ENCODE measurements at regions not wholly inside any gene's neighbourhood (a gene's known extent, or its start where the extent isn't known, plus 50 kb on each side); places are given as distances from the start of the nearest gene placed in this dataset.

DNA sequence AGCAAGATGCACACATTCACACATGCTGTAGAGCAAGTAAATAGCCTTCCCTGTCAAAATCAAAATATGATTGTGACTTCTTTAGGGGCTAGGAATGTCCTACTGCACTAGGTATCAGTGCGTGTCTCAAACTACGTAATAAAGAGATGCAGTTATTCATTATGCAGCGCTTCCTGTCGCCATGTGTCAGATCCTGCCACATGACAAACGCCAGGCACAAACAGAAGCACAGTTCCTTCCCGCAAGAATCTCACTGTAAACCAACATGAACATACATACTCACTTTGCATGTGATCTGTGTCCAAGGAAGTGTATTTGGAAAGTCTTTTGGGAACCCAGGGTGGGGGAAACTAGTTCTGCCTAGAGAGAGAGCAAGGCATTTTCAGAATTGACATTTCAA lies 599.9 kb downstream of the RNF144A start:
- Mint-ChIP-seq H3K36me3 (no peaks in the 10 kb centered on the region), H3K4me1 (peaks cover 0 to 3% (median 0%) of the 10 kb centered on the region in 4 donors), H3K27me3 (peaks cover 6% of the 10 kb centered on the region), H3K4me3 (no peak overlapping the region), H3K9me3 (peaks cover 0 to 2% (median 0%) of the 10 kb centered on the region in 7 donors), H3K27ac (no peak overlapping the region)
- Histone ChIP-seq H3K4me1 (ENCODE audit: control insufficient read depth, insufficient read depth, low read length, poor library complexity, severe bottlenecking) (no peaks in the 10 kb centered on the region), H3K27me3 (ENCODE audit: control insufficient read depth, insufficient read depth, low read length) (no peaks in the 10 kb centered on the region), H3K9me3 (ENCODE audit: control insufficient read depth in 2 of 2, low read length in 2 of 2) (no peaks in the 10 kb centered on the region), H3K36me3 (ENCODE audit: control insufficient read depth, insufficient read depth, low read length) (no peaks in the 10 kb centered on the region), H3K27ac (ENCODE audit: insufficient read depth, low read length, poor library complexity, severe bottlenecking) (no peak overlapping the region), H3K4me3 (ENCODE audit: low read depth, low read length) (no peak overlapping the region)
- ATAC-seq (ENCODE audit: low read depth in 2 of 2) (no peak), DNase-seq (no peak)

- peaks cover 6% of the 10 kb centered on the region for H3K27me3 Mint-ChIP-seq
- H3K36me3 ChIP-seq (ENCODE audit: control insufficient read depth, insufficient read depth, low read length) = no peaks in the 10 kb centered on the region
- H3K27ac ChIP-seq (ENCODE audit: insufficient read depth, low read length, poor library complexity, severe bottlenecking) = no peak overlapping the region
- DNase-seq = no peak
- H3K27ac Mint-ChIP-seq = no peak overlapping the region
- H3K9me3 Mint-ChIP-seq = no peaks in the 10 kb centered on the region
- H3K9me3 ChIP-seq (ENCODE audit: control insufficient read depth in 2 of 2, low read length in 2 of 2) = no peaks in the 10 kb centered on the region
- H3K4me1 ChIP-seq (ENCODE audit: control insufficient read depth, insufficient read depth, low read length, poor library complexity, severe bottlenecking) = no peaks in the 10 kb centered on the region
- H3K36me3 Mint-ChIP-seq = no peaks in the 10 kb centered on the region
- no peak overlapping the region for H3K4me3 ChIP-seq (ENCODE audit: low read depth, low read length)
- no peak for ATAC-seq (ENCODE audit: low read depth in 2 of 2)
- no peaks in the 10 kb centered on the region for H3K27me3 ChIP-seq (ENCODE audit: control insufficient read depth, insufficient read depth, low read length)
- peaks cover 0 to 3% (median 0%) of the 10 kb centered on the region in 4 donors for H3K4me1 Mint-ChIP-seq
- H3K4me3 Mint-ChIP-seq = no peak overlapping the region
Observed at GRCh38 chr2:7517851-7518250, 600.6 kb downstream of the RNF144A start.

- ATAC-seq (ENCODE audit: low read depth in 2 of 2) = no peak
- Mint-ChIP-seq H3K9me3 (peaks cover 0 to 3% (median 0%) of the 10 kb centered on the region in 7 donors), H3K4me1 (peaks cover 0 to 3% (median 0%) of the 10 kb centered on the region in 4 donors), H3K27me3 (no peaks in the 10 kb centered on the region), H3K4me3 (no peak overlapping the region), H3K36me3 (no peaks in the 10 kb centered on the region), H3K27ac (no peak overlapping the region)
- Histone ChIP-seq H3K9me3 (ENCODE audit: control insufficient read depth in 2 of 2, low read length in 2 of 2) (no peaks in the 10 kb centered on the region), H3K27ac (ENCODE audit: insufficient read depth, low read length, poor library complexity, severe bottlenecking) (no peak overlapping the region), H3K4me3 (ENCODE audit: low read depth, low read length) (no peak overlapping the region), H3K4me1 (ENCODE audit: control insufficient read depth, insufficient read depth, low read length, poor library complexity, severe bottlenecking) (no peaks in the 10 kb centered on the region), H3K36me3 (ENCODE audit: control insufficient read depth, insufficient read depth, low read length) (no peaks in the 10 kb centered on the region), H3K27me3 (ENCODE audit: control insufficient read depth, insufficient read depth, low read length) (no peaks in the 10 kb centered on the region)
- no peak for DNase-seq
Observed at GRCh38 chr2:7523481-7524120, 606.4 kb downstream of the RNF144A start.

DNA sequence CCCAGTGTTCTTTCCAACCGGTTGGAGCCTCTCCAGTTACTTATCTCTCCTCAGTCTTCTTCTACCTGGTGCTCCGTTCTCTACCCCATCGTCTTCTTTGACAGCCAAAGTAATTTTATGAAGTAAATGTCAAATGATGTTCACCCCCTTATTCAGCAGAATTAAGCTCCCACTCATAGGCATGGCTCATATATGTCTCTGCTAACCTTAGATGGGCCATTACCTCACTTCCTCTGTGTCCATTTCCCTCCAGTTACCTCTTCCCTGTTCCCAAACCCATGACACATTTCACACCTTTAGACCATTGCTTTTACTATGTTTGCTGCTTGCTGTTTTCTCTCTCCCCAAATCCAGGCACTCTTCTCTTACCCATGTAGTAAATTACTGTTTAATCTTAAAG lies 607.0 kb downstream of the RNF144A start:
- no peak overlapping the region for H3K27ac ChIP-seq (ENCODE audit: insufficient read depth, low read length, poor library complexity, severe bottlenecking)
- Mint-ChIP-seq H3K4me3 (no peak overlapping the region), H3K27me3 (no peaks in the 10 kb centered on the region), H3K27ac (no peak overlapping the region), H3K4me1 (peaks cover 0 to 3% (median 0%) of the 10 kb centered on the region in 4 donors), H3K36me3 (no peaks in the 10 kb centered on the region), H3K9me3 (peaks cover 0 to 9% (median 0%) of the 10 kb centered on the region in 7 donors)
- no peaks in the 10 kb centered on the region for H3K36me3 ChIP-seq (ENCODE audit: control insufficient read depth, insufficient read depth, low read length)
- H3K4me1 ChIP-seq (ENCODE audit: control insufficient read depth, insufficient read depth, low read length, poor library complexity, severe bottlenecking) = no peaks in the 10 kb centered on the region
- H3K27me3 ChIP-seq (ENCODE audit: control insufficient read depth, insufficient read depth, low read length) = no peaks in the 10 kb centered on the region
- no peak for ATAC-seq (ENCODE audit: low read depth in 2 of 2)
- no peak for DNase-seq
- no peaks in the 10 kb centered on the region for H3K9me3 ChIP-seq (ENCODE audit: control insufficient read depth in 2 of 2, low read length in 2 of 2)
- H3K4me3 ChIP-seq (ENCODE audit: low read depth, low read length) = no peak overlapping the region

DNA sequence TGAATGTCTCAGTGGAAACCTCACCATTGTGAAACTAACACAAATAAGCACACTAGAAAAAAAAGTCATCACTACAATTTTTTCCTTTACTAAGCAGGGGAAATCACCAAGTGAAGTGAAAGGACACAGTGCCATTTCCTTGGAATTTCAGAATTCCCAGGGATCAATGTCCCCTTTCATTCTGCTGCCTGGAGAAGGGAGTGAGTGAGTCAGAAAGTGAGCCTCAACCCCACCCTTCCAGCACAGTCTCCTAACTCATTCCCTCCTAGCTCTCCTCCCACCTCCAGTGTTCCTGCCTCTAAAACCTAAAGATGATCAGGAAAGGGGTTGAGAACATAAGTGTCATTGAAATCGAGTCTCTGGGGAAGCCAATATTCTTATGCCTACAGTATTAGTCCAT lies 608.5 kb downstream of the RNF144A start:
- peaks cover 0 to 17% (median 2%) of the 10 kb centered on the region in 7 donors for H3K9me3 Mint-ChIP-seq
- no peaks in the 10 kb centered on the region for H3K36me3 Mint-ChIP-seq
- H3K27ac Mint-ChIP-seq = no peak overlapping the region

DNA sequence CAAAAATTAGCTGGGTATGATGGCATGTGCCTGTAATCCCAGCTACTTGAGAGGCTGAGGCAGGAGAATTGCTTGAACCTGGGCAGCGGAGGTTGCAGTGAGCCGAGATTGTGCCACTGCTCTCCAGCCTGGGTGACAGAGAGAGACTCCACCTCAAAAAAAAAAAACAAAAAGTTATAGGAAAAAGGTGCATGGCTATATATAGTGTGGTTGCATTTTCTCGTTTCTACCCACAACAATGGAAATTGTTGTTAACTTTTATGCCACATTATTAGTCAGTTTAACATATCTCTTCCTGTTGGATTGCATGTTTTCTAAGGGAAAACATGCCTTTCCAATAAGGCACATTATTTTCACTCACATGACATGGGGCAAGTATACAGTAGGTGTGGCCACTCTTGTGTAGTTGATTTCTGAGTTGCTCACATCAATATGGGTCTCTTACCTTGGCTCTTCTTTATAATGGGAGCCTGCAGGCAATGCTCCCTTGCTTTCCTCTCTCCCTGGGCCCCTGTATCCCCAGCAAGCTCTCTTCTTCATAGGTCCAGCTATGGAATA lies 610.0 kb downstream of the RNF144A start:
- Mint-ChIP-seq H3K4me3 (no peak overlapping the region), H3K27me3 (no peaks in the 10 kb centered on the region), H3K4me1 (peaks cover 0 to 3% (median 0%) of the 10 kb centered on the region in 4 donors), H3K36me3 (no peaks in the 10 kb centered on the region), H3K9me3 (peaks cover 0 to 21% (median 7%) of the 10 kb centered on the region in 7 donors), H3K27ac (no peak overlapping the region)
- H3K27me3 ChIP-seq (ENCODE audit: control insufficient read depth, insufficient read depth, low read length) = no peaks in the 10 kb centered on the region
- ATAC-seq (ENCODE audit: low read depth in 2 of 2) (no peak), DNase-seq (no peak)
- H3K4me1 ChIP-seq (ENCODE audit: control insufficient read depth, insufficient read depth, low read length, poor library complexity, severe bottlenecking) = no peaks in the 10 kb centered on the region
- no peak overlapping the region for H3K4me3 ChIP-seq (ENCODE audit: low read depth, low read length)
- peaks cover 4 to 10% of the 10 kb centered on the region in 2 experiments for H3K9me3 ChIP-seq (ENCODE audit: control insufficient read depth in 2 of 2, low read length in 2 of 2)
- H3K36me3 ChIP-seq (ENCODE audit: control insufficient read depth, insufficient read depth, low read length) = no peaks in the 10 kb centered on the region
- H3K27ac ChIP-seq (ENCODE audit: insufficient read depth, low read length, poor library complexity, severe bottlenecking) = no peak overlapping the region

More for the DNA sequence above, 608.5 kb downstream of the RNF144A start:
- DNase-seq (no peak), ATAC-seq (ENCODE audit: low read depth in 2 of 2) (no peak)
- Mint-ChIP-seq H3K4me3 (no peak overlapping the region), H3K4me1 (peaks cover 0 to 3% (median 0%) of the 10 kb centered on the region in 4 donors), H3K27me3 (no peaks in the 10 kb centered on the region)
- no peak overlapping the region for H3K27ac ChIP-seq (ENCODE audit: insufficient read depth, low read length, poor library complexity, severe bottlenecking)
- no peak overlapping the region for H3K4me3 ChIP-seq (ENCODE audit: low read depth, low read length)
- peaks cover 1 to 7% of the 10 kb centered on the region in 2 experiments for H3K9me3 ChIP-seq (ENCODE audit: control insufficient read depth in 2 of 2, low read length in 2 of 2)
- H3K36me3 ChIP-seq (ENCODE audit: control insufficient read depth, insufficient read depth, low read length) = no peaks in the 10 kb centered on the region
- H3K4me1 ChIP-seq (ENCODE audit: control insufficient read depth, insufficient read depth, low read length, poor library complexity, severe bottlenecking) = no peaks in the 10 kb centered on the region
- H3K27me3 ChIP-seq (ENCODE audit: control insufficient read depth, insufficient read depth, low read length) = no peaks in the 10 kb centered on the region

DNA sequence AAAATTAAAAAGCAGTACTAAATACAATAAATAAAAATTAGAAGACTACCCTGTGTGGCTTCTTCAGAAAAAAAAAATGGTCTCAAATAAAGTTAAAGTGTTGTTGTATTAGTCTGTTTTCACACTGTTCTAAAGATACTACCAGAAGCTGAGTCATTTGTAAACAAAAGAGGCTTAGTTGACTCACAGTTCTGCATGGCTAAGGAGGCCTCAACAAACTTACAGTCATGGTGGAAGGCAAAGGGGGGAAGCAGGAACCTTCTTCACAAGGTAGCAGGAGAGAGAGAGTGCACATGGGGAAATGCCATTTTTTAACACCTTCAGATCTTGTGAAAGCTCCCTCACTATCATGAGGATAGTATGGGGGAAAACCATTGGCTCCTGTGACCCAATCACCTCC lies 612.8 kb downstream of the RNF144A start:
- H3K4me1 ChIP-seq (ENCODE audit: control insufficient read depth, insufficient read depth, low read length, poor library complexity, severe bottlenecking) = no peaks in the 10 kb centered on the region
- no peaks in the 10 kb centered on the region for H3K36me3 Mint-ChIP-seq
- no peak overlapping the region for H3K27ac Mint-ChIP-seq
- no peak overlapping the region for H3K4me3 Mint-ChIP-seq
- H3K9me3 Mint-ChIP-seq = peaks cover 0 to 21% (median 8%) of the 10 kb centered on the region in 7 donors
- H3K36me3 ChIP-seq (ENCODE audit: control insufficient read depth, insufficient read depth, low read length) = no peaks in the 10 kb centered on the region
- DNase-seq (no peak), ATAC-seq (ENCODE audit: low read depth in 2 of 2) (no peak)
- no peaks in the 10 kb centered on the region for H3K4me1 Mint-ChIP-seq
- H3K9me3 ChIP-seq (ENCODE audit: control insufficient read depth in 2 of 2, low read length in 2 of 2) = peaks cover 4 to 10% of the 10 kb centered on the region in 2 experiments
- no peak overlapping the region for H3K4me3 ChIP-seq (ENCODE audit: low read depth, low read length)
- no peak overlapping the region for H3K27ac ChIP-seq (ENCODE audit: insufficient read depth, low read length, poor library complexity, severe bottlenecking)
- no peaks in the 10 kb centered on the region for H3K27me3 Mint-ChIP-seq
- H3K27me3 ChIP-seq (ENCODE audit: control insufficient read depth, insufficient read depth, low read length) = no peaks in the 10 kb centered on the region

DNA sequence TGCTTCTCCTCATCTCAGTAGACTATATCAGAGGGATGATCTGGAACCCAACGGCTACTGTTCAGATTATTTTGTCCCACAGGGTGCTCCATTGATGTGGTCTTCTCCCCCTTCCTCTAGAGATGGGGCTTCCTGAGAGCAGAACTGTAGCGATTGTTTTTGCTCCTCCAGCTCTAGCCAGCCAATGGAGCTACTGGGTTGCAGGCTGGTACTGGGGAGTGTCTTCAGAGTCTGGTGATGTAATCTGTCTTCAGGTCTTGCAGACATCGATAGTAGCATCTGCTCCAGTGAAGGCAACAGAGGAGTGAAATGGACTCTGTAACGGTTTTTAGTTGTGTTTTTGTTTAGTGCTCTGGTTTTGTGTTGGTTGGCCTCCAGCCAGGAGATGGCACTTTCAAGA lies 621.9 kb downstream of the RNF144A start:
- H3K9me3 Mint-ChIP-seq = peaks cover 0 to 6% (median 2%) of the 10 kb centered on the region in 7 donors
- H3K27ac ChIP-seq (ENCODE audit: insufficient read depth, low read length, poor library complexity, severe bottlenecking) = no peak overlapping the region
- H3K36me3 ChIP-seq (ENCODE audit: control insufficient read depth, insufficient read depth, low read length) = no peaks in the 10 kb centered on the region
- H3K27me3 Mint-ChIP-seq = no peaks in the 10 kb centered on the region
- no peak overlapping the region for H3K27ac Mint-ChIP-seq
- H3K27me3 ChIP-seq (ENCODE audit: control insufficient read depth, insufficient read depth, low read length) = no peaks in the 10 kb centered on the region
- DNase-seq = no peak
- H3K4me1 Mint-ChIP-seq = peaks cover 0 to 7% (median 0%) of the 10 kb centered on the region in 4 donors
- ATAC-seq (ENCODE audit: low read depth in 2 of 2) = no peak
- no peaks in the 10 kb centered on the region for H3K9me3 ChIP-seq (ENCODE audit: control insufficient read depth in 2 of 2, low read length in 2 of 2)
- H3K4me1 ChIP-seq (ENCODE audit: control insufficient read depth, insufficient read depth, low read length, poor library complexity, severe bottlenecking) = no peaks in the 10 kb centered on the region
- H3K4me3 ChIP-seq (ENCODE audit: low read depth, low read length) = no peak overlapping the region
- no peaks in the 10 kb centered on the region for H3K36me3 Mint-ChIP-seq
- H3K4me3 Mint-ChIP-seq = no peak overlapping the region
